ENCODE measurements at regions not wholly inside any gene's neighbourhood (a gene's known extent, or its start where the extent isn't known, plus 50 kb on each side); places are given as distances from the start of the nearest gene placed in this dataset.

DNA sequence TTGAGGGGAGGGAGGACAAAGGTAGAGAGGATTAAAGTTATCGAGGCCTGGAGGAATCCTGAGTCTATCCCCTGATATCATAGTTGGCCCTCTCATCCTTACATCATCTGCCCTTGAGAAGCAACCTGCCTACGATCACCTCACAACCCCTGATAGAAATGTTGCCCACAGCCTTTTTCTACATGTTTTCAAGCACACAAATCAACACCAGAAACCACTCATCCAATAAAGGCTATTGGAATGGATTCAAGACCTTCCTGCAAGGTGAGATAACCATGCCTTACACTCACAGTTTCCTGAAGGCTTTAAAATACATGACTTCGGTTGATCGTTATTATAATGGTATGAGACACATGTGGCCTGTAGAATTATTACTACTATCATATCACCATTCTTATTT lies 175.7 kb upstream of the EGLN3 start:
- Mint-ChIP-seq H3K4me3 (no peak overlapping the region), H3K27me3 (ENCODE audit: insufficient read depth) (peaks cover 4% of the 10 kb centered on the region), H3K4me1 (ENCODE audit: low read depth) (no peaks in the 10 kb centered on the region), H3K27ac (no peak overlapping the region), H3K36me3 (ENCODE audit: low read depth) (0 out of 2 replicates have a peak, but pooled peaks cover 5% of the 10 kb centered on the region), H3K9me3 (peaks cover 24% of the 10 kb centered on the region)
- TF ChIP-seq, protein P1, sequence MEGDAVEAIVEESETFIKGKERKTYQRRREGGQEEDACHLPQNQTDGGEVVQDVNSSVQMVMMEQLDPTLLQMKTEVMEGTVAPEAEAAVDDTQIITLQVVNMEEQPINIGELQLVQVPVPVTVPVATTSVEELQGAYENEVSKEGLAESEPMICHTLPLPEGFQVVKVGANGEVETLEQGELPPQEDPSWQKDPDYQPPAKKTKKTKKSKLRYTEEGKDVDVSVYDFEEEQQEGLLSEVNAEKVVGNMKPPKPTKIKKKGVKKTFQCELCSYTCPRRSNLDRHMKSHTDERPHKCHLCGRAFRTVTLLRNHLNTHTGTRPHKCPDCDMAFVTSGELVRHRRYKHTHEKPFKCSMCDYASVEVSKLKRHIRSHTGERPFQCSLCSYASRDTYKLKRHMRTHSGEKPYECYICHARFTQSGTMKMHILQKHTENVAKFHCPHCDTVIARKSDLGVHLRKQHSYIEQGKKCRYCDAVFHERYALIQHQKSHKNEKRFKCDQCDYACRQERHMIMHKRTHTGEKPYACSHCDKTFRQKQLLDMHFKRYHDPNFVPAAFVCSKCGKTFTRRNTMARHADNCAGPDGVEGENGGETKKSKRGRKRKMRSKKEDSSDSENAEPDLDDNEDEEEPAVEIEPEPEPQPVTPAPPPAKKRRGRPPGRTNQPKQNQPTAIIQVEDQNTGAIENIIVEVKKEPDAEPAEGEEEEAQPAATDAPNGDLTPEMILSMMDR (IDR thresholded peaks at IDR 0.05), result no peak
- DNase-seq, result no peak

DNA sequence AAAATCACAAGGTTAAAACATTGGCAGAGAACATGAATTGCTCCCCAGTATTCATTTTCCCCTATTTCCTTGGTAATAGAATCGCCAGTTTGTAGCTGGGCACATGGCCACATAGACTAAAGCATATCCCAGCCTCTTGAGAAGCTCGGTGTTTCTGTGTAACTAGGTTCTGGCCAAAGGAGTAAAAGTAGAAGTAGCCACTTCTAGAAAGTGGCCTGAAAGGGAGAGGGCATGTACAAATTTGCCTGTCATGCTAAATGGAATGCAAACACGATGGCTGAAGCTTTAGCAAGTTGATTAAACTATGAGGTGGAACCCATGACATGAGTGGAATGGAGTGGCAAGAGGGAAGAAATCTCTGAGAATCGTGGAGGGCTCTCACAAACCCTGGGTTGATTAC lies 173.7 kb upstream of the EGLN3 start:
- Mint-ChIP-seq H3K27me3 (ENCODE audit: insufficient read depth) (peaks cover 4% of the 10 kb centered on the region), H3K36me3 (ENCODE audit: low read depth) (0 out of 2 replicates have a peak, but pooled peaks cover 5% of the 10 kb centered on the region), H3K9me3 (peaks cover 18% of the 10 kb centered on the region), H3K27ac (no peak overlapping the region), H3K4me3 (no peak overlapping the region), H3K4me1 (ENCODE audit: low read depth) (no peaks in the 10 kb centered on the region)
- TF ChIP-seq, protein P1 (IDR thresholded peaks at IDR 0.05), result no peak
- DNase-seq, result no peak

DNA sequence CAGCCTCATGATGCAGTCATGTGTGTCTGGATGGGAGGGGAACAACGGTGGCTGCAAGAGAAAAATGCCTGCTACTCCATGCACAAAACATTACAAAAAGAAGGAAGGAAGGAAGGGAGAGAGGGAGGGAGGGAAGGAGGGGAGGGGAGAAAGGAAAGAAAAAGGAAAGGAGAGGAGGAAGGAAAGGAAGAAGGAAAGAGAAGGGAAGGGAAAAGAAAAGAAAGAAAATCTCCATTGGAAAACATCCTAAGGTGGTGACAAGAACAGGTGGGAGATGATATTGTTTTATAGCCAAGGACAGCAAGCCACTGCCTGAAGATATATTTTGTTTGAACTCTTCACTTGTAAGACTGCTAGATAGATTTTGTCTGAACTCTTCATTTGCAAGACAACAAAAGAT lies 171.8 kb upstream of the EGLN3 start:
- H3K4me1 Mint-ChIP-seq (ENCODE audit: low read depth), result no peaks in the 10 kb centered on the region
- no peak overlapping the region for H3K4me3 Mint-ChIP-seq
- no peak overlapping the region for H3K27ac Mint-ChIP-seq
- H3K9me3 Mint-ChIP-seq, result peaks cover 16% of the 10 kb centered on the region
- peaks cover 2% of the 10 kb centered on the region for H3K27me3 Mint-ChIP-seq (ENCODE audit: insufficient read depth)
- DNase-seq, result no peak
- H3K36me3 Mint-ChIP-seq (ENCODE audit: low read depth), result no peaks in the 10 kb centered on the region
- TF ChIP-seq, protein P1 (IDR thresholded peaks at IDR 0.05), result no peak

DNA sequence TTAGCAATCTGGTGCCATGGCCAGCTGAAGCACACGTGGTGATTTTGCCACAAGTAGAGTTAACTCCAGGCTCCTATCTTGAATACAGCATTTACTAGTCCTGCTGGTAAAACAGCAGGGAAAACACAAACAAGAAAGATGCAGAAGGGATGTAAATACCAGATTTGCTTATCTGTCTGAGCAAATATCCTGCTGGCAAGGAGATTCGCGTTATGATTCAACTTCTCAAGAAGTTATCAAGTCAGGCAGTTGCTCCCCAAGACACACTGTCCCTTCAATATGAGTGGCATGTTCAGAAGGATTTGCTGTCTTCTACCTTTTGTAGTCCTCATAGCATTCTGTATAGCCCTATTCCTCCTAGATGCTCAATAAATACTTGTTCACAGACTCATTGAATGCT lies 171.2 kb upstream of the EGLN3 start:
- Mint-ChIP-seq H3K4me3 (no peak overlapping the region), H3K27ac (no peak overlapping the region), H3K4me1 (ENCODE audit: low read depth) (no peaks in the 10 kb centered on the region), H3K9me3 (peaks cover 16% of the 10 kb centered on the region), H3K27me3 (ENCODE audit: insufficient read depth) (peaks cover 2% of the 10 kb centered on the region), H3K36me3 (ENCODE audit: low read depth) (no peaks in the 10 kb centered on the region)
- no peak for DNase-seq
- TF ChIP-seq, protein P1 (IDR thresholded peaks at IDR 0.05), result no peak

DNA sequence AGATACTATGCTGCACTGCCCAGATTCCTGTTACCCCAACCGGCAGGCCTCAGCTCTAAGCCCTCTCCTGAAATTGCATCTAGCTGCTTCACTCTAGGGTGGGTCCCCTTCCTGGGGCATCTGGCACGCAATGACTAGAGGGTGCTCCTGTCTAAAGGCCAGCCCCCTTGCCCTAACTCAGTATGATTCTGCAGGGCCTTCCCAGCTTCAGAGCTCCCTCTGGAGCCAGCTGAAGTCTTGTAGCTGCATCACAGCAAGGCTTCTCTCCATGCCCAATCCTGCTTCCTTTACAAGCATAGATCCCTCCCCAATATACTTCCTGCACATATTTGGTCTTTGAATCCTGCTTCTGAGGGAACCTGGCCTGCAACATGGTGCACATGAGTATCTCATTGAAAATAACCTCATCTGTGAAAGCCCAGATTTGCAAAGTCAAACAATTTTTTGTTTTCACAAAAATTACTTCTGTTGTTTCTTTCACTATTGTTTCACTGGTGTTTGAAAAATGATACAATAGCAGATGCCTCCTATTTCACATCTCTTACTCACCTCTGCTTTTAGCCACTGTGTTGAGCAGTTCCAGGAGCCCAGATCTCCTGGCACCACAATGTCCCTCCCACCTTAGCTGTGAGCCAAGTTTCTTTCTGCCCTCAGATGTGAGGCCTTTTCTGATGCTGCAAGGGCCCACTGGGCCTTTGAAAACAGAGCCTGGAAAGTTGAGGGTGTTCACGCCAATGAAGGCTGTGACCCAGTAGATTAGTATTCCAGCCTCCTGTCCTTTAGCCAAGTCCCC lies 169.5 kb upstream of the EGLN3 start:
- no peak overlapping the region for H3K27ac Mint-ChIP-seq

More for the DNA sequence above, 169.5 kb upstream of the EGLN3 start:
- Mint-ChIP-seq H3K4me3 (no peak overlapping the region), H3K4me1 (ENCODE audit: low read depth) (no peaks in the 10 kb centered on the region), H3K36me3 (ENCODE audit: low read depth) (no peaks in the 10 kb centered on the region), H3K9me3 (peaks cover 16% of the 10 kb centered on the region), H3K27me3 (ENCODE audit: insufficient read depth) (peaks cover under 1% of the 10 kb centered on the region)
- no peak for DNase-seq
- TF ChIP-seq, protein P1 (IDR thresholded peaks at IDR 0.05), result no peak
